ENCODE measurements at regions not wholly inside any gene's neighbourhood (a gene's known extent, or its start where the extent isn't known, plus 50 kb on each side); places are given as distances from the start of the nearest gene placed in this dataset.

DNA sequence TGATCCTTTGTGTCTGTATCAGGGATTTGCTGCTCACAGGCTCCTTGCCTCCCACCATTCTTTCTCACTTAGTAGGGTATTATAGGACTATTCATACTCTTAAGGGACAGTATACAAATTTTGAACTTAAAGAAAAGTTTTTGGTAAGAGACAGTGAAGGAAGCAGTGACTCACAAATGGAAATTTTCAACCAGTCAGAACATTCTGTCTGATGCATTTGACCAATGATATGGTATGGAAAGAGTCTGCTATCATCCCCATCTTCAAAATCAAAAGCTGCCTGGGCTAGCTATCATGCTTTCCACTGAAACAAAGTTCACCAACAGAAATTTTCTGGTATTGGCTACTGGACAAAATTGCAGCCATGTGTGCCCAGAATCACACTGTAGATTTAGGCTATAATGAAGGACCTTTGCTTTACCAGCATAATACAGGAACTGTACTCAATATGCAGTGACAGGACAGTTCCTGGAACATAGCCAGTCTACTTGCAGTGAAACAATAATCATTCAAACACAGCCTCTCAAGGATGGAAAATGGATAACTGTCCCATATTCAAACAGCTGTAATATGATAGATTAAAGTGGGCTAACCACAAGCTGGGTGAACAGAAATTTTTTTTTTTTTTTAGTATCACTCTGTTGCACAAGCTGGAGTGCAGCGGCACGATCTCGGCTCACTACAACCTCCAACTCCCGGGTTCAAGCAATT lies 109.0 kb upstream of the ACSL4 start:
- Histone ChIP-seq H3K9me3 (no peaks in the 10 kb centered on the region), H3K4me3 (no peak overlapping the region), H3K4me1 (peaks cover 10% of the 10 kb centered on the region), H3K4me2 (no peak overlapping the region), H3K9ac (no peak overlapping the region), H3K27me3 (peaks cover 88% of the 10 kb centered on the region), H3K36me3 (no peaks in the 10 kb centered on the region), H3K27ac (no peak overlapping the region), H4K20me1 (no peaks in the 10 kb centered on the region)
- no peak for TF ChIP-seq Cebpa-rat (IDR thresholded peaks at IDR 0.05)

- Histone ChIP-seq H3K4me1 (peaks cover 10% of the 10 kb centered on the region), H3K9me3 (no peaks in the 10 kb centered on the region), H3K27ac (no peak overlapping the region), H3K27me3 (peaks cover 88% of the 10 kb centered on the region), H3K36me3 (no peaks in the 10 kb centered on the region), H3K4me2 (no peak overlapping the region), H3K4me3 (no peak overlapping the region), H4K20me1 (no peaks in the 10 kb centered on the region), H3K9ac (no peak overlapping the region)
- no peak for TF ChIP-seq Cebpa-rat (IDR thresholded peaks at IDR 0.05)
These were observed 109.6 kb upstream of the ACSL4 start for GRCh38 chrX:109842611-109843010.

DNA sequence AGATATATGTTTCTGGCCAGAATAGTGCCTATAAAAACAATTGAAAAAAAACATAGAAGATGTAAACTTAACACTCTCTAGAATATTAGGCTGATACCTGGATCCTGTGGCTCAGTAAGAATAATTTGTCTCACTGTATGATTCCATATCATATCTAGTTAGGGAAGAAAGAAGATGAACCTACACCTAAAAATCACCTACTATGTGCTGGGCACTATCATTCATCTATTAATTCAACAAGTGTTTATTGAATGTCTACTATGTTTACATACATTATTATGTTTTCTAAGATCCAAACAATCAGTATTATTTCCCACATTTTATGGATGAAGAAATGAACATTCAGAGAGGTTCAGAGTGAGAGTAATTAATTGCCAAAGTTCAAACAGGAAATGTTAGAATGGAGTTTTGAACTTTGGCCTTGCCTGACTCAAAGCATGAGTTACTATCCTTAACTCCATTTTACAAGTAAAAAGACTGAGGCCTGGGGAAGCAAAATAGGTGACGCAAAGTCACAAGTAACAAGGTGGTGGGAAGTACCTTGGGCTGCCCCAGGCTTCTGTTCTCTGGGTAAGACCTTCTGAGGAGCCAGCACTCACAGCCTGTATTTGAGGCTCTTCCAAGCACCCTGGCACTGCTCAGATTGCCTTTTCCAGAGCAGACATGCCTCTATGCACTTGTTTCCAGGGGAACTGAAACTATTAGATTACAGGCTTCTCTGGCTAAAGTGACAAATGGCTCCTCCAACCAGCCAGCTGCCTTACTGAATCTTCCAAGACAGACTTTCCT lies 111.1 kb upstream of the ACSL4 start:
- TF ChIP-seq Cebpa-rat (IDR thresholded peaks at IDR 0.05), result no peak
- H3K27me3 ChIP-seq, result peaks cover 88% of the 10 kb centered on the region
- H3K4me1 ChIP-seq, result peaks cover 10% of the 10 kb centered on the region
- H4K20me1 ChIP-seq, result no peaks in the 10 kb centered on the region
- H3K9me3 ChIP-seq, result no peaks in the 10 kb centered on the region
- H3K9ac ChIP-seq, result no peak overlapping the region
- H3K36me3 ChIP-seq, result no peaks in the 10 kb centered on the region
- H3K4me2 ChIP-seq, result no peak overlapping the region
- no peak overlapping the region for H3K4me3 ChIP-seq
- H3K27ac ChIP-seq, result no peak overlapping the region

- no peak overlapping the region for H3K4me2 ChIP-seq
- no peak overlapping the region for H3K9ac ChIP-seq
- no peaks in the 10 kb centered on the region for H3K36me3 ChIP-seq
- no peak for TF ChIP-seq Cebpa-rat (IDR thresholded peaks at IDR 0.05)
- no peaks in the 10 kb centered on the region for H4K20me1 ChIP-seq
- H3K4me3 ChIP-seq, result no peak overlapping the region
- H3K9me3 ChIP-seq, result no peaks in the 10 kb centered on the region
- H3K4me1 ChIP-seq, result peaks cover 8% of the 10 kb centered on the region
- no peak overlapping the region for H3K27ac ChIP-seq
- peaks cover 88% of the 10 kb centered on the region for H3K27me3 ChIP-seq
These were observed 111.9 kb upstream of the ACSL4 start for GRCh38 chrX:109844986-109845385.

- H3K4me2 ChIP-seq, result no peak overlapping the region
- H4K20me1 ChIP-seq, result no peaks in the 10 kb centered on the region
- H3K4me1 ChIP-seq, result no peaks in the 10 kb centered on the region
- H3K27ac ChIP-seq, result no peak overlapping the region
- H3K27me3 ChIP-seq, result peaks cover 88% of the 10 kb centered on the region
- H3K4me3 ChIP-seq, result no peak overlapping the region
- H3K9me3 ChIP-seq, result no peaks in the 10 kb centered on the region
- no peak overlapping the region for H3K9ac ChIP-seq
- TF ChIP-seq Cebpa-rat (IDR thresholded peaks at IDR 0.05), result no peak
- no peaks in the 10 kb centered on the region for H3K36me3 ChIP-seq
These were observed 112.9 kb upstream of the ACSL4 start for GRCh38 chrX:109845996-109846395.

GRCh38 chrX:109847257-109848187 lies 114.5 kb upstream of the ACSL4 start:
- Histone ChIP-seq H3K27ac (no peak overlapping the region), H3K4me1 (no peaks in the 10 kb centered on the region), H3K4me3 (no peak overlapping the region), H4K20me1 (no peaks in the 10 kb centered on the region; the same call in 1 of the 2 replicates), H3K27me3 (peaks cover 83% of the 10 kb centered on the region), H3K9ac (no peak overlapping the region), H3K4me2 (no peak overlapping the region), H3K9me3 (no peaks in the 10 kb centered on the region), H3K36me3 (no peaks in the 10 kb centered on the region)
- no peak for TF ChIP-seq Cebpa-rat (IDR thresholded peaks at IDR 0.05)

- Histone ChIP-seq H3K27ac (no peak overlapping the region), H3K27me3 (peaks cover 85% of the 10 kb centered on the region), H3K9me3 (peaks cover 4% of the 10 kb centered on the region; the same call in 1 of the 2 replicates), H3K4me3 (no peak overlapping the region), H3K4me1 (no peaks in the 10 kb centered on the region), H4K20me1 (no peaks in the 10 kb centered on the region; the same call in 1 of the 2 replicates), H3K9ac (no peak overlapping the region), H3K4me2 (no peak overlapping the region), H3K36me3 (no peaks in the 10 kb centered on the region)
- TF ChIP-seq Cebpa-rat (IDR thresholded peaks at IDR 0.05), result no peak
These were observed 115.5 kb upstream of the ACSL4 start for GRCh38 chrX:109848461-109849050.

GRCh38 chrX:109854096-109854495 lies 121.0 kb upstream of the ACSL4 start:
- Histone ChIP-seq H3K9ac (no peak overlapping the region), H3K4me3 (no peak overlapping the region), H3K27ac (no peak overlapping the region), H3K9me3 (peaks cover 6% of the 10 kb centered on the region; the same call in 1 of the 2 replicates), H3K27me3 (peaks cover 61% of the 10 kb centered on the region), H3K36me3 (no peaks in the 10 kb centered on the region), H4K20me1 (no peaks in the 10 kb centered on the region; the same call in 1 of the 2 replicates), H3K4me2 (no peak overlapping the region), H3K4me1 (no peaks in the 10 kb centered on the region)
- TF ChIP-seq Cebpa-rat (IDR thresholded peaks at IDR 0.05), result no peak

DNA sequence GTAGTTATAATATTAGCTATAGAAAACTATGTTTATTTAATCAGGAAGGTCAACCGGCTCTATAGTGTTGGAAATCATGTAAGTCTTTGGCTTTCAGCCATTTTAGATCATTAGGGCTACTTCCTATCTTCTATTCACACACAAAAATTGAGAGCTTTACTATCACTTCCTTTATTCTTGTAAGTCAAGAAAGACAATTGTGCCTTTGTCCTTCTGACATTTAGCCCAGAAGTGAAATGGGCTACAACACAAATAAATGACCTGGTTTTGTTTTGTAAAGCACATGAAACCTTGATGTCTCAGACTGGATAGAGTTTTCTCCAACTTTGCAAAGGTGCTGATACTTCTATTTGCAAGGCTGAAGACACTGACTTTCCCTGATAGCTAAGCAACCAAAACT lies 122.4 kb upstream of the ACSL4 start:
- TF ChIP-seq Cebpa-rat (IDR thresholded peaks at IDR 0.05), result no peak
- Histone ChIP-seq H3K27ac (no peak overlapping the region), H3K36me3 (no peaks in the 10 kb centered on the region), H3K4me3 (no peak overlapping the region), H3K4me2 (no peak overlapping the region), H3K27me3 (peaks cover 56% of the 10 kb centered on the region), H3K9ac (no peak overlapping the region), H3K4me1 (no peaks in the 10 kb centered on the region), H4K20me1 (no peaks in the 10 kb centered on the region; the same call in 1 of the 2 replicates), H3K9me3 (peaks cover 6% of the 10 kb centered on the region; the same call in 1 of the 2 replicates)

All from BLaER1 (cell line).